Naive thymus-derived CD4-positive, alpha-beta T cell (primary cell): ENCODE measurements at regions not wholly inside any gene's neighbourhood (a gene's known extent, or its start where the extent isn't known, plus 50 kb on each side); places are given as distances from the start of the nearest gene placed in this dataset.

ENCODE experiments used
- ATAC-seq: fragments of 150-1000 bp; cut with Tn5 transposase; 2 replicates; pipeline ENCODE4 v1.10.0; 2021; ENCODE audit warnings: mild to moderate bottlenecking, moderate library complexity
- CTCF ChIA-PET: fragments of 350-600 bp; sonication (Branson Sonifier 250); formaldehyde crosslinking; loops from one replicate; lab custom pipeline; 2021; ENCODE audit warnings: antibody characterized with exemption; lab: Charles Lee
- POLR2A ChIA-PET: fragments of 350-600 bp; sonication (Branson Sonifier 250); formaldehyde crosslinking; loops from one replicate; lab custom pipeline; 2021; ENCODE audit warnings: antibody characterized with exemption, inconsistent platforms; lab: Charles Lee
- DNase-seq, 9 donors: peaks; one replicate each; pipeline versions ENCODE4 v3.0.0 to v3.0.0-alpha.2; 2020 to 2022; ENCODE audit warnings: mixed read lengths in 1 of 9
- H3K27ac ChIP-seq: one replicate; pipeline ENCODE4 v1.7.0; 2013; ENCODE audit warnings: mild to moderate bottlenecking, low read depth, low read length, moderate library complexity
- H3K27me3 ChIP-seq, 2 donors: one replicate each; pipeline ENCODE4 v1.7.0; 2013; ENCODE audit warnings: low read length in 2 of 2, mild to moderate bottlenecking in 2 of 2, moderate library complexity in 2 of 2; ENCODE audit not compliant: control insufficient read depth in 2 of 2, insufficient read depth in 2 of 2
- H3K36me3 ChIP-seq, 3 experiments: 1 replicate in 2 of 3; 2 replicates in 1 of 3; pipeline ENCODE4 v1.7.0; 2013; ENCODE audit warnings: low read length in 3 of 3, mild to moderate bottlenecking in 3 of 3, moderate library complexity in 1 of 3; ENCODE audit not compliant: insufficient read depth in 3 of 3, control insufficient read depth in 2 of 3
- H3K4me1 ChIP-seq, 2 donors: one replicate each; pipeline ENCODE4 v1.7.0; 2013; ENCODE audit warnings: low read length in 2 of 2, mild to moderate bottlenecking in 2 of 2, moderate library complexity in 1 of 2; ENCODE audit not compliant: control insufficient read depth in 2 of 2, insufficient read depth in 2 of 2
- H3K4me3 ChIP-seq: 2 replicates; pipeline ENCODE4 v1.7.0; 2013; ENCODE audit warnings: mild to moderate bottlenecking, low read length
- H3K9me3 ChIP-seq, 3 experiments: 1 replicate in 2 of 3; 2 replicates in 1 of 3; pipeline ENCODE4 v1.7.0; 2013; ENCODE audit warnings: low read length in 3 of 3; ENCODE audit not compliant: control insufficient read depth in 2 of 3
- H3K27ac Mint-ChIP-seq, 9 donors: one replicate each; pipeline ENCODE4 v1.8.0; 2020 to 2022; ENCODE audit warnings: mixed read lengths in 9 of 9, mild to moderate bottlenecking in 8 of 9, moderate library complexity in 5 of 9, inconsistent platforms in 2 of 9
- H3K27me3 Mint-ChIP-seq, 5 donors: one replicate each; pipeline ENCODE4 v1.8.0; 2021 to 2022; ENCODE audit warnings: mixed read lengths in 5 of 5, mild to moderate bottlenecking in 1 of 5
- H3K36me3 Mint-ChIP-seq, 5 donors: one replicate each; pipeline ENCODE4 v1.8.0; 2020 to 2022; ENCODE audit warnings: mixed read lengths in 5 of 5, mild to moderate bottlenecking in 3 of 5, inconsistent platforms in 1 of 5
- H3K4me1 Mint-ChIP-seq, 7 donors: one replicate each; pipeline ENCODE4 v1.8.0; 2020 to 2022; ENCODE audit warnings: mixed read lengths in 7 of 7, mild to moderate bottlenecking in 3 of 7, inconsistent platforms in 1 of 7
- H3K4me3 Mint-ChIP-seq, 10 donors: one replicate each; pipeline ENCODE4 v1.8.0; 2020 to 2022; ENCODE audit warnings: mild to moderate bottlenecking in 10 of 10, mixed read lengths in 10 of 10, moderate library complexity in 6 of 10, inconsistent platforms in 2 of 10
- H3K9me3 Mint-ChIP-seq, 11 donors: one replicate each; pipeline ENCODE4 v1.8.0; 2020 to 2022; ENCODE audit warnings: mixed read lengths in 11 of 11, mild to moderate bottlenecking in 4 of 11, inconsistent platforms in 1 of 11, moderate library complexity in 1 of 11
- intact Hi-C, 2 donors: fragments of 100-400 bp; cut with micrococcal nuclease; formaldehyde crosslinking; loops; one replicate each; pipeline ENCODE4 v1.15.1; 2023

DNA sequence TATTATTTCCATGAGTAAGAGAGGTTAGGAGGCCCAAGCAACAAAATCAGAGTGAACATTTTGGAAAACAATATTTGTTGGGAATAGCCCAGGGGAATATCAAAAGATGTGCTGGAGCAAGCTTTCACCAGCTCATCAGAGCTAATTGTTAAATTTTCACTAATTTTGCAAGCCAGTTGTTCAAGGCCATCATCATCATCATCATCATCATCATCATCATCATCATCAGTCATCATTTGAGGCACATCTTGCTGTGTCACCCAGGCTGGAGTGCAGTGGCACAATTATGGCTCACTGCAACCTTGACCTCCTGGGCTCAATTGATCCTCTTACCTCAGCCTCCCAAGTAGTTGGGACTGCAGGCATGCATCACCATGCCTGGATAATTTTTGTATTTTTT, 350.5 kb upstream of the MEF2C start:
- Histone ChIP-seq H3K4me3 (no peak overlapping the region), H3K9me3 (no peaks in the 10 kb centered on the region), H3K27ac (no peak overlapping the region), H3K4me1 (no peaks in the 10 kb centered on the region), H3K36me3 (no peaks in the 10 kb centered on the region), H3K27me3 (no peaks in the 10 kb centered on the region)
- intact Hi-C loops = no loop called here
- Mint-ChIP-seq H3K4me3 (no peak overlapping the region), H3K27me3 (no peaks in the 10 kb centered on the region), H3K36me3 (no peaks in the 10 kb centered on the region), H3K9me3 (peaks cover 0 to 5% (median 0%) of the 10 kb centered on the region in 11 donors), H3K27ac (no peak overlapping the region), H3K4me1 (no peaks in the 10 kb centered on the region)
- ATAC-seq (no peak), DNase-seq (no peak)
- ChIA-PET CTCF (no interaction called here), POLR2A (no interaction called here)

DNA sequence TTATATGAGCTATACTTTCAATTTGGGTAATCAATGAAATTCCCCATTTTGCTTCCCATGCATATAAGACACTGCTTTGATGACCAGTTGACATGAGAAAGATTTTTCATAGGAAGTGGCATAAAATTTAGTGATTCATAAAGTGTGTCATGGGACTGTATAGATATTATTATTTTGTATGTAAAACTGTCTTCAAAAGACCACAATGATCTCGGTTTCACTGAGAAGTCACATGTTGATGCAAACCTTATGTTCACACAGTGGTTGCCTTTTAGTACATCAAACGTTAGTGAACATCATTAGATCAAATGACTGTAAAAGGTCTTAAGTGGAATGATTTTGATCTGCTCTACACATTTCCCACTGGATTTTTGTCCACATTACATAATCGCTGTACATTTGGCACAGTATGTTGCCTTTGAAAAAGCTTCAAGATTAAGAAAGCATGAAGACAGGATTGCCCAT, 349.2 kb upstream of the MEF2C start:
- Histone ChIP-seq H3K4me3 (no peak overlapping the region), H3K36me3 (no peaks in the 10 kb centered on the region), H3K4me1 (no peaks in the 10 kb centered on the region), H3K9me3 (no peaks in the 10 kb centered on the region), H3K27ac (no peak overlapping the region), H3K27me3 (no peaks in the 10 kb centered on the region)
- Mint-ChIP-seq H3K27ac (no peak overlapping the region), H3K27me3 (no peaks in the 10 kb centered on the region), H3K4me3 (no peak overlapping the region), H3K36me3 (no peaks in the 10 kb centered on the region), H3K9me3 (peaks cover 0 to 5% (median 2%) of the 10 kb centered on the region in 11 donors), H3K4me1 (no peaks in the 10 kb centered on the region)
- intact Hi-C loops = no loop called here
- ATAC-seq (no peak), DNase-seq (no peak)
- CTCF ChIA-PET = interaction anchor here (0.6 kb wide), 1 partner anchor 802 kb away, joined by 3 read pairs; no protein-coding TSS in a partner anchor
- POLR2A ChIA-PET = no interaction called here

DNA sequence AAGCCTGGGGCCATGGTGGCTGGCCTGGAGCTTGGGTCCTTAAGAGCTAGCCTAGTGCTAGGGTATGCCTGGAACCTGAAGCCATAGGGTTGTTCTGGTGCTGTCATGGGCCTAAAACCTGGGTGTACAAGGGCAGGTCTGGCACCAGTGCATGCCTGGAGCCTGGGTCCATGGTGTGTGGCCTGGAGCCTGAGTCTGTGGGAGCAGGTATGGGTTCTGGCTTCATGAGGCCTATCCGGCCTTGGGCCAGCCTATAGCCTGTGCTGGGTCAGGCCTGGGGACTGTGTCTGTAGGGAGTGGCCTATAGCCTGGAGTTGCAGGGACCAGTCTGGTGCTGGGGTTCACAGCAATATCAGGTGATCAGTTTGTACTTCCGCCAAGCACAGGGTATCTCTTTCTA, 347.2 kb upstream of the MEF2C start:
- Mint-ChIP-seq H3K9me3 (peaks cover 0 to 5% (median 2%) of the 10 kb centered on the region in 11 donors), H3K4me1 (no peaks in the 10 kb centered on the region)
- CTCF ChIA-PET = no interaction called here

DNA sequence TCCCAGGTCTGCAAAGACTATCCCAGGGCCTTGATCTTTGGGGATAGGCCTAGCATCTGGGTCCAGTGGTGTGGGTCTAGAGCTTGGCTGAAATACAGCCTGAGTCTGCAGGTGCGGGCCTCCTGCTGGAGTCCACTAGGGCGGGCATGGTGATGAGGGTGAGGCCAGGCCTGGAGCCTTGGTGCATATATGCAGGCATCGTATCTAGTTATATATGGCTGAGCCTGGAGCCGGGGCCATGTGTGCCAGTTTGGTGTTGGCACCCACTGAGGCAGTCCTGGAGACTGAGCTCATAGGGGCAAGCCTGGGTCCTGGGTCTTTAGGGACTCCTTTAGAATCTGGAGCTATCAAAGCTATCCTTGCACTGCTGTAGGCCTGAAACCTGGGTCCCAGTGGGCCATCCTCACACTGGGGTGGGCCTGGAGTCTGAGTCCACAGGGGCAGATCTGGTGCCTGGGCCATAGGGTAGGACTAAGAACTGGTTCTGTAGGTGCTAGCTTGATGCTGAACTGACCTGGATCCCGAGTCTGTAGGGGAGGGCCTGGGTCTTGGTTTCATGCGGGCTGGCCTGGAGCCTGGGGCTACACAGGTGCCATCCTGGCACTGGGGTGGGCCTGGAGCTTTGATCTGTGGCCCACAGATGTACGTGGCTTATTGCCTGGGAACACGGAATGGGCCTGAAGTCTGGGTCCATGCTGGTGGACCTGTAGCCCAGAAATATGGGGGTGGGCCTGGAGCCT, 346.5 kb upstream of the MEF2C start:
- no peaks in the 10 kb centered on the region for H3K27me3 Mint-ChIP-seq
- CTCF ChIA-PET = no interaction called here
- ATAC-seq = no peak

More for the DNA sequence above, 347.2 kb upstream of the MEF2C start:
- POLR2A ChIA-PET = no interaction called here
- Histone ChIP-seq H3K4me3 (no peak overlapping the region), H3K27me3 (no peaks in the 10 kb centered on the region), H3K9me3 (no peaks in the 10 kb centered on the region), H3K36me3 (no peaks in the 10 kb centered on the region), H3K27ac (no peak overlapping the region), H3K4me1 (no peaks in the 10 kb centered on the region)
- ATAC-seq = no peak
- Mint-ChIP-seq H3K27me3 (no peaks in the 10 kb centered on the region), H3K27ac (no peak overlapping the region), H3K36me3 (no peaks in the 10 kb centered on the region), H3K4me3 (no peak overlapping the region)
- no peak for DNase-seq
- intact Hi-C loops = no loop called here

DNA sequence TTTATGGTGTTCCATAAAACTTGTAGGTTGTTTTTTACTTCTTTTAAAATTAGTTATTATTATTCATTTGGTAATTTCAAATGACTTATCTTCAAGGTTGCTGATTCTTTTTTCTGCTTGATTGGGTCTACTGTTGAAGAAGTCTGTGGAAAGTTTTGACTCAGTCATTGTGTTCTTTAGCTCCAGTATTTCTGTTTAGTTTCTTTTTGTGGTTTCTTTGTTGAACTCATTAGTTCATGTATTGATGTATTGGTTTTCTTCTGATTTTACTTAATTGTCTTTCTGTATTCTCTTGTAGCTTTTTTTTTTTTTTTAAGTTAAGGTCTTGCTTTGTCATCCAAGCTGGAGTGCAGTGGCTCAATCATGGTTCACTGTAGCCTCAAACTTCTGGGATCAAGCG, 345.4 kb upstream of the MEF2C start:
- Mint-ChIP-seq H3K27ac (no peak overlapping the region), H3K9me3 (peaks cover 0 to 7% (median 2%) of the 10 kb centered on the region in 11 donors), H3K4me3 (no peak overlapping the region), H3K36me3 (no peaks in the 10 kb centered on the region), H3K4me1 (no peaks in the 10 kb centered on the region), H3K27me3 (no peaks in the 10 kb centered on the region)
- H3K27me3 ChIP-seq = no peaks in the 10 kb centered on the region
- H3K9me3 ChIP-seq = no peaks in the 10 kb centered on the region
- ChIA-PET POLR2A (no interaction called here), CTCF (no interaction called here)
- no peaks in the 10 kb centered on the region for H3K4me1 ChIP-seq
- no peak overlapping the region for H3K4me3 ChIP-seq
- ATAC-seq = no peak
- intact Hi-C loops = no loop called here
- no peak for DNase-seq
- H3K27ac ChIP-seq = no peak overlapping the region
- no peaks in the 10 kb centered on the region for H3K36me3 ChIP-seq

More for the DNA sequence above, 346.5 kb upstream of the MEF2C start:
- Mint-ChIP-seq H3K4me1 (no peaks in the 10 kb centered on the region), H3K9me3 (peaks cover 0 to 5% (median 2%) of the 10 kb centered on the region in 11 donors), H3K36me3 (no peaks in the 10 kb centered on the region), H3K27ac (no peak overlapping the region), H3K4me3 (no peak overlapping the region)
- DNase-seq = no peak
- Histone ChIP-seq H3K27ac (no peak overlapping the region), H3K27me3 (no peaks in the 10 kb centered on the region), H3K4me1 (no peaks in the 10 kb centered on the region), H3K9me3 (no peaks in the 10 kb centered on the region), H3K4me3 (no peak overlapping the region), H3K36me3 (no peaks in the 10 kb centered on the region)
- POLR2A ChIA-PET = no interaction called here
- intact Hi-C loops = no loop called here

DNA sequence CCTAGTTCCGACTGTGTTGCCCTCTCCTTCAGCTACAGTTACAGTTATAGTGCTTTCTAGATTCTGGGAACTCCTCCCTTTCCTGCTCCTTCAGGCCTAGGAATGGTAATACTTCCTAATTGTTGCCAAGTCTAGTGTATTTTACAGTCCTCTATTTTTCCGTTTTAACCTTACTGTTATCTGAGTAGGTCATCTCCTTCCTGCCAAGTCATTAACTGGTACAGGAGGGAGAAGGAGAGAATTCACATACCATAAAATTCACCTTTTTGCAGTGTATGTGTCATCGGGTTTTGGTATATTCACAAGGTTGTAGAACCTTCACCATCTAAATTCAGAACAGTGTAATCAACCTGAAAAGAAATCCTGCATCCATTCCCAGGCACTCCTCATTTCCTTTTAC, 335.4 kb upstream of the MEF2C start:
- Histone ChIP-seq H3K9me3 (no peaks in the 10 kb centered on the region), H3K4me1 (no peaks in the 10 kb centered on the region), H3K4me3 (no peak overlapping the region), H3K27me3 (no peaks in the 10 kb centered on the region), H3K36me3 (no peaks in the 10 kb centered on the region), H3K27ac (no peak overlapping the region)
- H3K9me3 Mint-ChIP-seq = peaks cover 0 to 5% (median 0%) of the 10 kb centered on the region in 11 donors
- H3K4me3 Mint-ChIP-seq = no peak overlapping the region
- ATAC-seq = no peak
- ChIA-PET CTCF (no interaction called here), POLR2A (no interaction called here)
- intact Hi-C loops = no loop called here
- H3K4me1 Mint-ChIP-seq = no peaks in the 10 kb centered on the region
- no peaks in the 10 kb centered on the region for H3K27me3 Mint-ChIP-seq
- H3K36me3 Mint-ChIP-seq = no peaks in the 10 kb centered on the region
- no peak overlapping the region for H3K27ac Mint-ChIP-seq
- DNase-seq = no peak

DNA sequence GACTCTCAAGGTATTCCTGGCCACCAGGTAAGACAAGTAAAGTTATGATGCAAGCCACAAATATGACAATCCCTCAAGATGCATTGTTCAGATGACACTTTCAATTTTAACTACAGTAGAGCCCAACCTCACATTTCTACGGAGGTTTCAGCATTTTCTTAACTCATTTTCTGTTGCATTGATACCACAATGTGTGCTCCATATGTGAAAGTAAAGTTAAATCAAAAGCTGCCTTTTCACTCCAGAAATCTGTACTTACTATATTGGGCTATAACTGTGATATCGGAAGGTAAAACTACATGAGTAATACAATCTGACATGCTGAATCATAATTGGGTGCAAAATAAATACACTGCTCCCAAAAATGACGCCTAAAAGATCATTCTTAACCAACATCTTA, 333.6 kb upstream of the MEF2C start:
- H3K36me3 Mint-ChIP-seq = no peaks in the 10 kb centered on the region
- no peak overlapping the region for H3K27ac Mint-ChIP-seq
- ChIA-PET POLR2A (interaction anchor here (0.7 kb wide), 1 partner anchor 10 kb away, joined by 3 read pairs; no protein-coding TSS in a partner anchor), CTCF (no interaction called here)
- Histone ChIP-seq H3K4me3 (no peak overlapping the region), H3K4me1 (no peaks in the 10 kb centered on the region), H3K9me3 (no peaks in the 10 kb centered on the region), H3K36me3 (no peaks in the 10 kb centered on the region), H3K27ac (no peak overlapping the region), H3K27me3 (no peaks in the 10 kb centered on the region)
- peaks cover 0 to 6% (median 0%) of the 10 kb centered on the region in 11 donors for H3K9me3 Mint-ChIP-seq
- ATAC-seq = no peak
- H3K4me3 Mint-ChIP-seq = no peak overlapping the region
- DNase-seq = no peak
- intact Hi-C loops = no loop called here
- H3K4me1 Mint-ChIP-seq = no peaks in the 10 kb centered on the region
- no peaks in the 10 kb centered on the region for H3K27me3 Mint-ChIP-seq
